ENCODE measurements at regions not wholly inside any gene's neighbourhood (a gene's known extent, or its start where the extent isn't known, plus 50 kb on each side); places are given as distances from the start of the nearest gene placed in this dataset.

- Mint-ChIP-seq H3K27ac (no peak overlapping the region), H3K4me3 (no peak overlapping the region), H3K36me3 (no peaks in the 10 kb centered on the region), H3K4me1 (peaks cover 9% of the 10 kb centered on the region), H3K27me3 (ENCODE audit: insufficient read depth, low read depth) (no peaks in the 10 kb centered on the region), H3K9me3 (no peaks in the 10 kb centered on the region)
- Histone ChIP-seq H3F3A (ENCODE audit: low read depth) (no peaks in the 10 kb centered on the region), H4K20me1 (ENCODE audit: low read depth) (no peaks in the 10 kb centered on the region), H3K27me3 (no peaks in the 10 kb centered on the region), H3K4me3 (no peak overlapping the region), H3K9me3 (ENCODE audit: low read depth) (no peaks in the 10 kb centered on the region), H3K79me2 (ENCODE audit: low read depth) (no peaks in the 10 kb centered on the region), H3K27ac (no peak overlapping the region), H2AFZ (replicated peaks) (no peak overlapping the region), H3K4me2 (no peak overlapping the region), H3K36me3 (no peaks in the 10 kb centered on the region), H3K4me1 (no peaks in the 10 kb centered on the region), H3K9ac (no peak overlapping the region)
- DNase-seq (ENCODE audit: low spot score): no peak
- TF ChIP-seq EZH2 (IDR thresholded peaks at IDR 0.05) (no peak), EZH2phosphoT487 (IDR thresholded peaks at IDR 0.05) (no peak), CTCF (IDR thresholded peaks at IDR 0.05) (no peak)
Observed at GRCh38 chr18:42176599-42176998, 221.6 kb downstream of the PIK3C3 start.

- H3K4me3 Mint-ChIP-seq: no peak overlapping the region
- no peaks in the 10 kb centered on the region for H3F3A ChIP-seq (ENCODE audit: low read depth)
- H2AFZ ChIP-seq (replicated peaks): no peak overlapping the region
- H3K27ac Mint-ChIP-seq: no peak overlapping the region
- H3K9ac ChIP-seq: no peak overlapping the region
- no peak overlapping the region for H3K27ac ChIP-seq
- no peaks in the 10 kb centered on the region for H4K20me1 ChIP-seq (ENCODE audit: low read depth)
- no peaks in the 10 kb centered on the region for H3K36me3 Mint-ChIP-seq
- H3K36me3 ChIP-seq: no peaks in the 10 kb centered on the region
- no peaks in the 10 kb centered on the region for H3K9me3 ChIP-seq (ENCODE audit: low read depth)
- peaks cover 5% of the 10 kb centered on the region for H3K4me1 Mint-ChIP-seq
- H3K9me3 Mint-ChIP-seq: no peaks in the 10 kb centered on the region
- no peaks in the 10 kb centered on the region for H3K27me3 ChIP-seq
- H3K4me1 ChIP-seq: no peaks in the 10 kb centered on the region
- DNase-seq (ENCODE audit: low spot score): no peak
- H3K27me3 Mint-ChIP-seq (ENCODE audit: insufficient read depth, low read depth): no peaks in the 10 kb centered on the region
- no peaks in the 10 kb centered on the region for H3K79me2 ChIP-seq (ENCODE audit: low read depth)
- no peak for TF ChIP-seq EZH2phosphoT487 (IDR thresholded peaks at IDR 0.05)
- no peak for TF ChIP-seq CTCF (IDR thresholded peaks at IDR 0.05)
- no peak for TF ChIP-seq EZH2 (IDR thresholded peaks at IDR 0.05)
- no peak overlapping the region for H3K4me2 ChIP-seq
- H3K4me3 ChIP-seq: no peak overlapping the region
Observed at GRCh38 chr18:42177390-42177789, 222.4 kb downstream of the PIK3C3 start.

- no peaks in the 10 kb centered on the region for H3K27me3 ChIP-seq
- no peaks in the 10 kb centered on the region for H3K9me3 ChIP-seq (ENCODE audit: low read depth)
- H3K36me3 Mint-ChIP-seq: no peaks in the 10 kb centered on the region
- TF ChIP-seq CTCF (IDR thresholded peaks at IDR 0.05) (no peak), EZH2phosphoT487 (IDR thresholded peaks at IDR 0.05) (no peak), EZH2 (IDR thresholded peaks at IDR 0.05) (no peak)
- H3K79me2 ChIP-seq (ENCODE audit: low read depth): no peaks in the 10 kb centered on the region
- H3F3A ChIP-seq (ENCODE audit: low read depth): no peaks in the 10 kb centered on the region
- no peaks in the 10 kb centered on the region for H3K36me3 ChIP-seq
- no peak overlapping the region for H3K4me3 ChIP-seq
- no peak overlapping the region for H3K27ac Mint-ChIP-seq
- no peak for DNase-seq (ENCODE audit: low spot score)
- H3K27ac ChIP-seq: no peak overlapping the region
- no peaks in the 10 kb centered on the region for H3K4me1 ChIP-seq
- H3K4me1 Mint-ChIP-seq: peaks cover 4% of the 10 kb centered on the region
- no peaks in the 10 kb centered on the region for H3K27me3 Mint-ChIP-seq (ENCODE audit: insufficient read depth, low read depth)
- no peaks in the 10 kb centered on the region for H3K9me3 Mint-ChIP-seq
- no peak overlapping the region for H3K4me2 ChIP-seq
- H2AFZ ChIP-seq (replicated peaks): no peak overlapping the region
- H3K4me3 Mint-ChIP-seq: no peak overlapping the region
- no peaks in the 10 kb centered on the region for H4K20me1 ChIP-seq (ENCODE audit: low read depth)
- no peak overlapping the region for H3K9ac ChIP-seq
Observed at GRCh38 chr18:42178376-42179080, 223.5 kb downstream of the PIK3C3 start.

All from neural progenitor cell (in vitro differentiated cells).